KMS-11 (cell line): ENCODE measurements at regions not wholly inside any gene's neighbourhood (a gene's known extent, or its start where the extent isn't known, plus 50 kb on each side); places are given as distances from the start of the nearest gene placed in this dataset.

Experiments
- H2AFZ ChIP-seq: fragments of 200-600 bp; sonication (generic); 2 replicates; pipeline ENCODE4 v1.6.1; 2016; ENCODE audit warnings: antibody characterized with exemption, mixed run types, low read depth
- H3K27ac ChIP-seq: fragments of 200-600 bp; sonication (generic); 2 replicates; pipeline ENCODE4 v1.6.1; 2016; ENCODE audit warnings: mild to moderate bottlenecking, mixed run types
- H3K27me3 ChIP-seq: fragments of 200-600 bp; sonication (generic); 2 replicates; pipeline ENCODE4 v1.6.1; 2017; ENCODE audit warnings: mild to moderate bottlenecking, low read depth, mixed run types, moderate library complexity; ENCODE audit not compliant: insufficient read depth
- H3K36me3 ChIP-seq: fragments of 200-600 bp; sonication (generic); 2 replicates; pipeline ENCODE4 v1.6.1; 2017; ENCODE audit warnings: mild to moderate bottlenecking, mixed run types; ENCODE audit not compliant: insufficient read depth
- H3K4me1 ChIP-seq: fragments of 200-600 bp; sonication (generic); 2 replicates; pipeline ENCODE4 v1.6.1; 2016; ENCODE audit warnings: mild to moderate bottlenecking, low read depth, mixed run types; ENCODE audit not compliant: poor library complexity, severe bottlenecking
- H3K4me2 ChIP-seq: fragments of 200-600 bp; sonication (generic); 2 replicates; pipeline ENCODE4 v1.7.0; 2016; ENCODE audit warnings: mild to moderate bottlenecking, mixed run types
- H3K4me3 ChIP-seq: fragments of 200-600 bp; sonication (generic); IDR thresholded peaks from 2 replicates; pipeline ENCODE4 v1.6.1; 2017; ENCODE audit warnings: low read depth, low read length, mixed read lengths; ENCODE audit not compliant: insufficient read depth
- H3K79me2 ChIP-seq: fragments of 200-600 bp; sonication (generic); 2 replicates; pipeline ENCODE4 v1.6.1; 2016; ENCODE audit warnings: low read depth, mixed run types; ENCODE audit not compliant: insufficient read depth
- H3K9ac ChIP-seq: fragments of 200-600 bp; sonication (generic); 2 replicates; pipeline ENCODE4 v1.6.1; 2016; ENCODE audit warnings: mild to moderate bottlenecking, mixed run types
- H4K20me1 ChIP-seq: fragments of 200-600 bp; sonication (generic); 2 replicates; pipeline ENCODE4 v1.6.1; 2016; ENCODE audit warnings: mild to moderate bottlenecking, mixed run types; ENCODE audit not compliant: insufficient read depth
- CTCF ChIP-seq: fragments of 200-600 bp; sonication (generic); conservative IDR thresholded peaks from 2 replicates; pipeline ENCODE4 v1.6.1; 2017; ENCODE audit warnings: low read depth, mild to moderate bottlenecking, antibody characterized with exemption, low read length, moderate library complexity, mixed read lengths

GRCh38 chr2:12168354-12168753 is 421.9 kb downstream of the LPIN1 start:
- no peak for TF ChIP-seq CTCF
- Histone ChIP-seq H3K36me3 (no peaks in the 10 kb centered on the region), H3K4me2 (no peak overlapping the region), H4K20me1 (no peaks in the 10 kb centered on the region), H3K4me1 (no peaks in the 10 kb centered on the region), H2AFZ (no peak overlapping the region), H3K27me3 (no peaks in the 10 kb centered on the region), H3K4me3 (no peak overlapping the region), H3K9ac (no peak overlapping the region), H3K79me2 (no peaks in the 10 kb centered on the region), H3K27ac (no peak overlapping the region)

GRCh38 chr2:12168791-12169388 is 422.5 kb downstream of the LPIN1 start:
- no peak overlapping the region for H3K9ac ChIP-seq
- TF ChIP-seq CTCF, result no peak
- H3K4me2 ChIP-seq, result no peak overlapping the region
- no peak overlapping the region for H3K4me3 ChIP-seq
- H3K36me3 ChIP-seq, result no peaks in the 10 kb centered on the region
- H4K20me1 ChIP-seq, result no peaks in the 10 kb centered on the region
- H3K27ac ChIP-seq, result no peak overlapping the region
- H3K4me1 ChIP-seq, result no peaks in the 10 kb centered on the region
- H2AFZ ChIP-seq, result no peak overlapping the region
- H3K79me2 ChIP-seq, result no peaks in the 10 kb centered on the region
- no peaks in the 10 kb centered on the region for H3K27me3 ChIP-seq

GRCh38 chr2:12169721-12170120 is 423.3 kb downstream of the LPIN1 start:
- Histone ChIP-seq H3K36me3 (no peaks in the 10 kb centered on the region), H3K4me2 (no peak overlapping the region), H3K9ac (no peak overlapping the region), H3K4me1 (no peaks in the 10 kb centered on the region), H2AFZ (no peak overlapping the region), H3K79me2 (no peaks in the 10 kb centered on the region), H3K27me3 (no peaks in the 10 kb centered on the region), H4K20me1 (no peaks in the 10 kb centered on the region), H3K27ac (no peak overlapping the region), H3K4me3 (no peak overlapping the region)
- no peak for TF ChIP-seq CTCF

GRCh38 chr2:12170121-12170520 is 423.7 kb downstream of the LPIN1 start:
- H3K79me2 ChIP-seq, result no peaks in the 10 kb centered on the region
- TF ChIP-seq CTCF, result no peak
- no peak overlapping the region for H3K4me3 ChIP-seq
- no peaks in the 10 kb centered on the region for H3K4me1 ChIP-seq
- no peaks in the 10 kb centered on the region for H4K20me1 ChIP-seq
- no peaks in the 10 kb centered on the region for H3K36me3 ChIP-seq
- no peak overlapping the region for H3K4me2 ChIP-seq
- H3K27me3 ChIP-seq, result no peaks in the 10 kb centered on the region
- no peak overlapping the region for H3K27ac ChIP-seq
- no peak overlapping the region for H3K9ac ChIP-seq
- H2AFZ ChIP-seq, result no peak overlapping the region
